Fibroblast of pulmonary artery (primary cell): ENCODE measurements at regions not wholly inside any gene's neighbourhood (a gene's known extent, or its start where the extent isn't known, plus 50 kb on each side); places are given as distances from the start of the nearest gene placed in this dataset.
"Not testable (repeated sequence)": the region's sequence is repeated elsewhere in the genome, so short reads cannot be mapped to it uniquely, and the experiment has no call there.

Experiments used
- DNase-seq: peaks from one replicate; pipeline ENCODE4 v3.0.0-alpha.2; 2010; ENCODE audit warnings: low read depth
- H3K4me3 ChIP-seq: replicated peaks from 2 replicates; pipeline ENCODE4 v1.5.1; 2011; ENCODE audit warnings: low read depth, mild to moderate bottlenecking, control low read depth, low read length, moderate library complexity
- CTCF ChIP-seq: IDR thresholded peaks from 2 replicates; pipeline ENCODE4 v1.5.1; 2011; ENCODE audit warnings: mild to moderate bottlenecking, control low read depth, low read length, inconsistent platforms; ENCODE audit errors: missing control alignments

- DNase-seq: no peak
- no peak overlapping the region for H3K4me3 ChIP-seq
- TF ChIP-seq CTCF: no peak
Measured at GRCh38 chr2:89849731-89850130, 1158.3 kb downstream of the RPIA start.

GRCh38 chr2:89850481-89850880 is 1159.0 kb downstream of the RPIA start:
- no peak for TF ChIP-seq CTCF
- H3K4me3 ChIP-seq: no peak overlapping the region
- DNase-seq: no peak

- no peak overlapping the region for H3K4me3 ChIP-seq
- no peak for TF ChIP-seq CTCF
- no peak for DNase-seq
Measured at GRCh38 chr2:89850881-89851582, 1159.6 kb downstream of the RPIA start.

- no peak for DNase-seq
- no peak overlapping the region for H3K4me3 ChIP-seq
- TF ChIP-seq CTCF: no peak
Measured at GRCh38 chr2:89851583-89851905, 1160.1 kb downstream of the RPIA start.

- H3K4me3 ChIP-seq, DNase-seq: not testable (repeated sequence)
Measured at GRCh38 chr2:89853427-89853826, 1162.0 kb downstream of the RPIA start.

- H3K4me3 ChIP-seq, DNase-seq: not testable (repeated sequence)
Measured at GRCh38 chr2:89855752-89856151, 1164.3 kb downstream of the RPIA start.

- H3K4me3 ChIP-seq, DNase-seq: not testable (repeated sequence)
Measured at GRCh38 chr2:89856305-89856704, 1164.8 kb downstream of the RPIA start.

- DNase-seq, H3K4me3 ChIP-seq: not testable (repeated sequence)
Measured at GRCh38 chr2:89862164-89862563, 1170.7 kb downstream of the RPIA start.

GRCh38 chr2:89863209-89863608 is 1171.7 kb downstream of the RPIA start:
- H3K4me3 ChIP-seq, DNase-seq: not testable (repeated sequence)

- DNase-seq, H3K4me3 ChIP-seq: not testable (repeated sequence)
Measured at GRCh38 chr2:89874810-89875595, 1183.5 kb downstream of the RPIA start.

- not testable (repeated sequence) for H3K4me3 ChIP-seq
Measured at GRCh38 chr2:89876445-89876844, 1185.0 kb downstream of the RPIA start.

GRCh38 chr2:89876878-89877277 is 1185.4 kb downstream of the RPIA start:
- not testable (repeated sequence) for H3K4me3 ChIP-seq, DNase-seq

More at GRCh38 chr2:89876445-89876844, 1185.0 kb downstream of the RPIA start:
- not testable (repeated sequence) for DNase-seq

GRCh38 chr2:89882880-89883279 is 1191.4 kb downstream of the RPIA start:
- DNase-seq, H3K4me3 ChIP-seq: not testable (repeated sequence)

GRCh38 chr2:89883624-89884023 is 1192.2 kb downstream of the RPIA start:
- not testable (repeated sequence) for DNase-seq, H3K4me3 ChIP-seq

- not testable (repeated sequence) for DNase-seq, H3K4me3 ChIP-seq
Measured at GRCh38 chr2:89885071-89885470, 1193.6 kb downstream of the RPIA start.
